ENCODE measurements at regions not wholly inside any gene's neighbourhood (a gene's known extent, or its start where the extent isn't known, plus 50 kb on each side); places are given as distances from the start of the nearest gene placed in this dataset.
"Not testable (repeated sequence)": the region's sequence is repeated elsewhere in the genome, so short reads cannot be mapped to it uniquely, and the experiment has no call there.

DNA sequence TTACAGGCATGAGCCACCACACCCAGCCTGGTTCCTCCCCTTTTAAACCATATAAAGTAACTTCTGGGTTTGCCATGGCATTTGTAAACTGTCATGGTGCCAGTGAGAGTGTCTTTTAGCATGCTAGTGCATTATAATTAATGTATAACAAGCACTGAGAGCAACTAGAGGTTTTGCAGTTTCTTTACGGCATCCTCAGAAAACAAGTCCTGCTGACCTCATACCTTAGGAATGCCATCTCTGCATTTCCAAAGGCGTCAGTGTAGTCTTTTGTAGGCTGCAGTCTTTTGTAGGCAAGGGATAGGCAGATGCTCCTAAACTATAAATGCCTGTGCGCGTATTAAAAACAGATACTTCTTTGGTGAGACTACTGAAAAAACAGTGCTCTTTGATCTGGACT is 75.0 kb upstream of the EZR start:
- Mint-ChIP-seq H3K36me3 (ENCODE audit: low read depth) (no peaks in the 10 kb centered on the region), H3K27ac (no peak overlapping the region), H3K4me1 (peaks cover 4% of the 10 kb centered on the region), H3K9me3 (peaks cover 4% of the 10 kb centered on the region), H3K27me3 (ENCODE audit: low read depth, poor library complexity) (peaks cover 3% of the 10 kb centered on the region), H3K4me3 (no peak overlapping the region)
- TF ChIP-seq, protein P1, sequence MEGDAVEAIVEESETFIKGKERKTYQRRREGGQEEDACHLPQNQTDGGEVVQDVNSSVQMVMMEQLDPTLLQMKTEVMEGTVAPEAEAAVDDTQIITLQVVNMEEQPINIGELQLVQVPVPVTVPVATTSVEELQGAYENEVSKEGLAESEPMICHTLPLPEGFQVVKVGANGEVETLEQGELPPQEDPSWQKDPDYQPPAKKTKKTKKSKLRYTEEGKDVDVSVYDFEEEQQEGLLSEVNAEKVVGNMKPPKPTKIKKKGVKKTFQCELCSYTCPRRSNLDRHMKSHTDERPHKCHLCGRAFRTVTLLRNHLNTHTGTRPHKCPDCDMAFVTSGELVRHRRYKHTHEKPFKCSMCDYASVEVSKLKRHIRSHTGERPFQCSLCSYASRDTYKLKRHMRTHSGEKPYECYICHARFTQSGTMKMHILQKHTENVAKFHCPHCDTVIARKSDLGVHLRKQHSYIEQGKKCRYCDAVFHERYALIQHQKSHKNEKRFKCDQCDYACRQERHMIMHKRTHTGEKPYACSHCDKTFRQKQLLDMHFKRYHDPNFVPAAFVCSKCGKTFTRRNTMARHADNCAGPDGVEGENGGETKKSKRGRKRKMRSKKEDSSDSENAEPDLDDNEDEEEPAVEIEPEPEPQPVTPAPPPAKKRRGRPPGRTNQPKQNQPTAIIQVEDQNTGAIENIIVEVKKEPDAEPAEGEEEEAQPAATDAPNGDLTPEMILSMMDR (IDR thresholded peaks at IDR 0.05): no peak
- no peak for DNase-seq

- no peak for DNase-seq
- peaks cover 18% of the 10 kb centered on the region for H3K9me3 Mint-ChIP-seq
- no peak overlapping the region for H3K4me3 Mint-ChIP-seq
- peaks cover 4% of the 10 kb centered on the region for H3K36me3 Mint-ChIP-seq (ENCODE audit: low read depth)
- H3K4me1 Mint-ChIP-seq: peaks cover 7% of the 10 kb centered on the region
- H3K27me3 Mint-ChIP-seq (ENCODE audit: low read depth, poor library complexity): peaks cover 3% of the 10 kb centered on the region
- TF ChIP-seq, protein P1 (IDR thresholded peaks at IDR 0.05): no peak
- no peak overlapping the region for H3K27ac Mint-ChIP-seq
Observed at GRCh38 chr6:158892266-158892665, 73.1 kb upstream of the EZR start.

DNA sequence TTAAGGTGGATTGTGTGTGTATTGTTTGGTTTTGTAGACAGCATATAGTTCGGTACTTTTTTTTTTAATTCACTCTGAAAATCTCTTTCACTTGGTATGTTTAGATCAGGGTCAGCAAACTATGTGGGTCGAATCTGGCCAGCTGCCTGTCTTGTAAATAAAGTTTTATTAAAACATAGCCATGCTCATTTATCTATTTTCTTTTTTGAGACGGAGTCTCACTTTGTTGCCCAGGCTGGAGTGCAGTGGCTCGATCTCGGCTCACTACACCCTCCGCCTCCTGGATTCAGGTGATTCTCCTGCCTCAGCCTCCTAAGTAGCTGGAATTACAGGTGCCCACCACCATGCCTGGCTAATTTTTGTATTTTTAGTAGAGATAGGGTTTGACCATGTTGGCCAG is 72.4 kb upstream of the EZR start:
- H3K4me3 Mint-ChIP-seq; H3K27me3 Mint-ChIP-seq (ENCODE audit: low read depth, poor library complexity); H3K36me3 Mint-ChIP-seq (ENCODE audit: low read depth); H3K27ac Mint-ChIP-seq; DNase-seq: not testable (repeated sequence)
- Mint-ChIP-seq H3K4me1 (peaks cover 10% of the 10 kb centered on the region), H3K9me3 (peaks cover 22% of the 10 kb centered on the region)

DNA sequence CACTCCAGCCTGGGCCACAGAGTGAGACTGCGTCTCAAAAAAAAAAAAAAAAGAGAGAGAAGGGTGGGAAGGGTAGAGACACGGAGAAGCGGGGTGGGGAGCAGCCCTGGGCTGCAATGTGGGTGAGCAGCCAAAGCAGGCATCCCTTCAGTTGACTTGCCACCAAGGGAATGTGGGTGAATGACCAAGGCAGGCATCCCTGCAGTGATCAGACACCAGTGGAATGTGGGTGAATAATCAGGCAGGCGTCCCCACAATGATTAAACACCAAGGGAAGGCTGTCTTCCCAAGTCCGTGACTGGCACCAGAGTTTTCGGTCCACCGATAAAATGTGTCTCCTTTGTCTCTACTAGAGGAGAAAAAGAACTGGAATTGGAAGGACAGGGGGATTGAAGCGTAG is 69.0 kb upstream of the EZR start:
- not testable (repeated sequence) for H3K4me3 Mint-ChIP-seq; H3K36me3 Mint-ChIP-seq (ENCODE audit: low read depth); H3K4me1 Mint-ChIP-seq; H3K27ac Mint-ChIP-seq; DNase-seq; H3K27me3 Mint-ChIP-seq (ENCODE audit: low read depth, poor library complexity)
- H3K9me3 Mint-ChIP-seq: peaks cover 22% of the 10 kb centered on the region

DNA sequence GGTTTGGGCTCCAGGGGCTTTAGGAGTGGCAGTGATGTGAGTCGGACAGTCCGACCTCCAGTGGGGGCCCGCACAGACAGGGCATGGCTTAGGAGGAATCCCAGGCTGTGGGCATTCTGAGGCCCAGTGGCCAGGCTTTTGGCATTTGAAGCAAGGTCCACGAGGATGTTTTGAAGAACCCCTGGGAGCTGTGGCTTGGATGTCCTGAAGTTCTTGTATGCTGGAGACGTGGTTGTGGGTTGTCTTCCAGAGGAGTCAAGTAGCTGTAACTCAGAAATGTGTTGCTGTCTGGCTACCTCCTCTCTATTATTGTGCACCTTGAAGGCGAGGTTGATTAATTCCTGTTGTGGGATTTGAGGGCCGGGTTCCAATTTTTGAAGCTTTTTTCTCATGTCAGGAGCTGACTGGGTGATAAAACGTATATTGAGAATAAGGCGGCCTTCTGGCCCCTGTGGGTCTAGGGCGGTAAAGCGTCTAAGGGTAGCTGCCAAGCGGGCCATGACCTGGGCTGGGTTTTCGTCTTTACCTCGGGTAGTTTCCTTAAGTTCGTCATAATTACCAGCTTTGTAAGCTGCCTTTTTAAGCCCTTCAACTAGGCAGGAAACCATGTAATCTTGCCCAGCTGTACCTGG is 67.3 kb upstream of the EZR start:
- H3K4me1 Mint-ChIP-seq: not testable (repeated sequence)

DNA sequence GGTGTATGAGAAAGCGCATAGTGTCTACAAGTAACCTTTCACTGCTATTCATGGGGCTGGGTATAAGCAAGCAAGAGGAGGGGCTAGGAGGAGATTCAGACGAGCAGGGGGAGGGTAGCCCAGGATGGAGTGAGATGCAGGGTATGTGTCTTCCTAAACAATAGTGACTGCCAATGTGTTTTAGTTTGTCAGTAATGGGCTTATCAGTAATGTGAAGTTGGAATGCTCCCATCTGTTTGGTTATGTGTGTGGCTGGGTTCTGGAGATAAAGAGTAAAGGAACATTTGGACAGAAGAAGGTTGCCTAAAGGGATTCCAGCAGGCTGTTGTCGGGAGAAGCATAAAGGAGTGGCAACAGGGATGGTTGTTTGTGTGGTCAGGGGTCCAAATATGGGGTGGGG is 62.7 kb upstream of the EZR start:
- not testable (repeated sequence) for H3K27ac Mint-ChIP-seq; H3K4me3 Mint-ChIP-seq; H3K27me3 Mint-ChIP-seq (ENCODE audit: low read depth, poor library complexity); H3K4me1 Mint-ChIP-seq; DNase-seq; H3K36me3 Mint-ChIP-seq (ENCODE audit: low read depth)
- peaks cover 20% of the 10 kb centered on the region for H3K9me3 Mint-ChIP-seq

More for the DNA sequence above, 67.3 kb upstream of the EZR start:
- not testable (repeated sequence) for H3K36me3 Mint-ChIP-seq (ENCODE audit: low read depth); H3K27ac Mint-ChIP-seq; DNase-seq; H3K4me3 Mint-ChIP-seq; H3K27me3 Mint-ChIP-seq (ENCODE audit: low read depth, poor library complexity)
- H3K9me3 Mint-ChIP-seq: peaks cover 22% of the 10 kb centered on the region

DNA sequence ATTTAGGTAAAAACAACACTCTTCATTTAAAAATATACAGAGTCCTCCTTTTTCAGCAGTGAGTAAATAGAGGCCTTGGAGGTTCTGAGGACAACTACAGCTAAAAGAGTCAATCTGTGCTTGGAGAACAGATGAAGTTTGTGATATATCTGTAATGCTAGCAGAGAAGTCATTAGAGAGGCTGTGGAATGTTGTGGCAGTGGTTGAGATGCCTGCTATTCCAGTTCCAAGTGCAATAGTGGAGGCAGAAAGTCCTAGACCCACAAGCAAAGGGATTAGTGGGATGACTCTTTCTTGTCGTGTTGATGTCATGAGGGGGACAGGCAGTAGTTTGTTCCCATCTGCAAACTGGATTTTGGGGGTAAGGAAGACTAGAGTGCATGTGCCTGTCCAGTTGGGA is 62.1 kb upstream of the EZR start:
- H3K4me1 Mint-ChIP-seq; DNase-seq; H3K4me3 Mint-ChIP-seq; H3K27ac Mint-ChIP-seq; H3K36me3 Mint-ChIP-seq (ENCODE audit: low read depth); H3K27me3 Mint-ChIP-seq (ENCODE audit: low read depth, poor library complexity): not testable (repeated sequence)
- peaks cover 22% of the 10 kb centered on the region for H3K9me3 Mint-ChIP-seq

GRCh38 chr6:158879180-158879579 is 60.0 kb upstream of the EZR start:
- TF ChIP-seq, protein P1 (IDR thresholded peaks at IDR 0.05): no peak
- H3K9me3 Mint-ChIP-seq: peaks cover 22% of the 10 kb centered on the region
- peaks cover 4% of the 10 kb centered on the region for H3K4me1 Mint-ChIP-seq
- H3K27ac Mint-ChIP-seq: peak overlapping the region; percentile 65
- H3K36me3 Mint-ChIP-seq (ENCODE audit: low read depth): peaks cover 5% of the 10 kb centered on the region
- H3K4me3 Mint-ChIP-seq: no peak overlapping the region
- no peak for DNase-seq
- no peaks in the 10 kb centered on the region for H3K27me3 Mint-ChIP-seq (ENCODE audit: low read depth, poor library complexity)
